ENCODE measurements at regions not wholly inside any gene's neighbourhood (a gene's known extent, or its start where the extent isn't known, plus 50 kb on each side); places are given as distances from the start of the nearest gene placed in this dataset.

GRCh38 chr3:165642761-165643420 lies 194.3 kb downstream of the BCHE start:
- no peak for TF ChIP-seq POLR2A (IDR thresholded peaks at IDR 0.05)
- no peak for TF ChIP-seq CTCF (IDR thresholded peaks at IDR 0.05)
- TF ChIP-seq POLR2AphosphoS5 (IDR thresholded peaks at IDR 0.05): peak in 3 of 4 donors; percentile 42 to 72 (median 67)
